ENCODE measurements at regions not wholly inside any gene's neighbourhood (a gene's known extent, or its start where the extent isn't known, plus 50 kb on each side); places are given as distances from the start of the nearest gene placed in this dataset.

GRCh38 chr10:52486840-52487611, 172.9 kb downstream of the DKK1 start:
- no peak for TF ChIP-seq CTCF (IDR thresholded peaks at IDR 0.05)
- no peak for TF ChIP-seq EP300 (IDR thresholded peaks at IDR 0.05)
